ENCODE measurements at regions not wholly inside any gene's neighbourhood (a gene's known extent, or its start where the extent isn't known, plus 50 kb on each side); places are given as distances from the start of the nearest gene placed in this dataset.
"Not testable (repeated sequence)": the region's sequence is repeated elsewhere in the genome, so short reads cannot be mapped to it uniquely, and the experiment has no call there.

GRCh38 chr3:13228584-13228983 is 155.4 kb upstream of the IQSEC1 start:
- Histone ChIP-seq H3K36me3 (replicated peaks; ENCODE audit: insufficient read depth, low read length) (no peaks in the 10 kb centered on the region), H3K4me1 (ENCODE audit: low read length) (no peaks in the 10 kb centered on the region), H3K9me2 (replicated peaks; ENCODE audit: insufficient read depth, low read length) (no peaks in the 10 kb centered on the region), H3F3A (ENCODE audit: insufficient read depth, low read length) (no peaks in the 10 kb centered on the region), H3K27me3 (replicated peaks; ENCODE audit: insufficient read depth, low read length) (no peaks in the 10 kb centered on the region), H3K9ac (ENCODE audit: low read length) (no peak overlapping the region), H2AFZ (ENCODE audit: low read length) (no peak overlapping the region), H3K4me3 (ENCODE audit: low read length) (no peak overlapping the region), H4K20me1 (ENCODE audit: insufficient read depth, low read length) (no peaks in the 10 kb centered on the region), H3K9me3 (replicated peaks; ENCODE audit: insufficient read depth, low read length) (no peaks in the 10 kb centered on the region), H3K79me2 (ENCODE audit: low read length) (no peaks in the 10 kb centered on the region), H3K4me2 (ENCODE audit: low read depth, low read length) (no peak overlapping the region), H3K27ac (ENCODE audit: low read length) (no peak overlapping the region)
- no peak for DNase-seq
- TF ChIP-seq EZH2phosphoT487 (IDR thresholded peaks at IDR 0.05; ENCODE audit: low read length) (no peak), EZH2 (optimal IDR thresholded peaks at IDR 0.05; ENCODE audit: low read depth, low read length) (no peak), CTCF (IDR thresholded peaks at IDR 0.05; ENCODE audit: low read length) (no peak)

GRCh38 chr3:13228169-13228568 is 154.9 kb upstream of the IQSEC1 start:
- not testable (repeated sequence) for H3K27me3 ChIP-seq (replicated peaks; ENCODE audit: insufficient read depth, low read length); H3K9me3 ChIP-seq (replicated peaks; ENCODE audit: insufficient read depth, low read length); H3K79me2 ChIP-seq (ENCODE audit: low read length); H3K36me3 ChIP-seq (replicated peaks; ENCODE audit: insufficient read depth, low read length); H2AFZ ChIP-seq (ENCODE audit: low read length); H3F3A ChIP-seq (ENCODE audit: insufficient read depth, low read length); H4K20me1 ChIP-seq (ENCODE audit: insufficient read depth, low read length); H3K4me1 ChIP-seq (ENCODE audit: low read length); H3K4me2 ChIP-seq (ENCODE audit: low read depth, low read length); H3K9ac ChIP-seq (ENCODE audit: low read length); H3K4me3 ChIP-seq (ENCODE audit: low read length); DNase-seq; H3K9me2 ChIP-seq (replicated peaks; ENCODE audit: insufficient read depth, low read length); H3K27ac ChIP-seq (ENCODE audit: low read length)

DNA sequence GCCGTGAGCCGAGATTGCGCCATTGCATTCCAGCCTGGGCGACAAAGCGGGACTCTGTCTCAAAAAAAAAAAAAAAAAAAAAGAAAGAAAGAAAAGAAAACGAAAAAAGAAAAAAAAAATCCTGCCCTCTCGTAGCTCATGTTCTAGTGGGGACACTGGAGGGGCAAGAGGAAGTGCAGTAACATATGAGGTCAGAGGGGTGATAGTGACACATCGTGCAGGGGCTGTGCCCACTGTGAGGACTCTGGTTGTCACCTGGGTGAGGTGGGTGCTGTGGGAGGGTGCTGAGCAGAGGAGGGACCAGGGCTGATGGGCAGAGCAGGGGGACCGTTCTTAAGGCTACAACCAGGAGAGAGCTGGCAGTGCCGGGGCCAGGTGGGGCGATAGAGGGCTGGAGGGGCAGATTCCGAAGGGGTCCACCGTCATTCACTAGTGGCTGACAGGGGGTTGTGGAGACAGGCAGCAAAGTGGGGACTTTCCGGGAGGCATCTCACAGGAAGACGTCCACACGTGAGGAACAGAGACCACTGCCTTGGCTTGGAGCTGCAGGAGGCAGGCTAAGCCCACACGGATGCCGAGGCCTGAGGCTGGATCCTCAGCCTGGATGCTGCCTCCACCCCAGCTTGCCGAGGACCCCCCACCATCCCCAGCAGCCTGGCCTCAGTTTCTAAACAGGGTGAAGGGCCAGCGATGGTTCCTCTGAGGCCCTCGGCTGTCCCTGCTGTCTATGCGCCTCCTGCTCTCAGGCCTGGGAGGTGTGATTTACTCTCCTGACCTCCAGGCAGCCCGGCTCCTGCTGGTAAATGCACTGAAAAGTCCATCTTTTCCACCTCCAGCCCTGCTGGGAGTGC is 154.3 kb upstream of the IQSEC1 start:
- Histone ChIP-seq H3K4me1 (ENCODE audit: low read length) (no peaks in the 10 kb centered on the region), H3K9ac (ENCODE audit: low read length) (no peak overlapping the region), H4K20me1 (ENCODE audit: insufficient read depth, low read length) (no peaks in the 10 kb centered on the region), H3K4me3 (ENCODE audit: low read length) (no peak overlapping the region), H3F3A (ENCODE audit: insufficient read depth, low read length) (no peaks in the 10 kb centered on the region), H2AFZ (ENCODE audit: low read length) (no peak overlapping the region), H3K9me2 (replicated peaks; ENCODE audit: insufficient read depth, low read length) (no peaks in the 10 kb centered on the region), H3K36me3 (replicated peaks; ENCODE audit: insufficient read depth, low read length) (no peaks in the 10 kb centered on the region), H3K27me3 (replicated peaks; ENCODE audit: insufficient read depth, low read length) (no peaks in the 10 kb centered on the region), H3K9me3 (replicated peaks; ENCODE audit: insufficient read depth, low read length) (no peaks in the 10 kb centered on the region), H3K4me2 (ENCODE audit: low read depth, low read length) (no peak overlapping the region), H3K27ac (ENCODE audit: low read length) (no peak overlapping the region), H3K79me2 (ENCODE audit: low read length) (no peaks in the 10 kb centered on the region)
- TF ChIP-seq EZH2phosphoT487 (IDR thresholded peaks at IDR 0.05; ENCODE audit: low read length) (no peak), CTCF (IDR thresholded peaks at IDR 0.05; ENCODE audit: low read length) (no peak), EZH2 (optimal IDR thresholded peaks at IDR 0.05; ENCODE audit: low read depth, low read length) (no peak)
- DNase-seq = no peak

DNA sequence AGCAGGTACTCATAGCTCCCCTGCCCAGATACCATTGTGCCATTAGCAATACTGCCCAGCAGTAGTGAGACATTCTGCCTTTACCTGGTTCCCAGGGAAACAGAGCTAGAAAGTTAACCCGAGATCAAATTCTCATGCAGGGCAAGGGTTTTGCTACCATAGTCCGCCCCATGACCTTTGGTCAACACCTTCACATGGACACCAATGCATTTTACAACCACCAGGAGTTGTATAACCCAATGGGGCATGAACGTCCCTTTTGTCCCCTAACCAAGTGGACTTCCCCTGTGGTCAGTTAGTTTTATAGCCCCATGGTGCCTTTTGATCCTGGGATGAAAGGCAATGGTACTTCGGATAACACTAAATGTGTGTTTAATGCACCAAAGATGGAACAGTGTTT is 151.7 kb upstream of the IQSEC1 start:
- H3K27ac ChIP-seq (ENCODE audit: low read length) = no peak overlapping the region
- TF ChIP-seq CTCF (IDR thresholded peaks at IDR 0.05; ENCODE audit: low read length) (no peak), EZH2 (optimal IDR thresholded peaks at IDR 0.05; ENCODE audit: low read depth, low read length) (no peak), EZH2phosphoT487 (IDR thresholded peaks at IDR 0.05; ENCODE audit: low read length) (no peak)
- no peaks in the 10 kb centered on the region for H3K79me2 ChIP-seq (ENCODE audit: low read length)
- H3K4me2 ChIP-seq (ENCODE audit: low read depth, low read length) = no peak overlapping the region
- no peaks in the 10 kb centered on the region for H3K27me3 ChIP-seq (replicated peaks; ENCODE audit: insufficient read depth, low read length)
- no peaks in the 10 kb centered on the region for H3K4me1 ChIP-seq (ENCODE audit: low read length)
- no peaks in the 10 kb centered on the region for H4K20me1 ChIP-seq (ENCODE audit: insufficient read depth, low read length)
- H3K9ac ChIP-seq (ENCODE audit: low read length) = no peak overlapping the region
- H3F3A ChIP-seq (ENCODE audit: insufficient read depth, low read length) = no peaks in the 10 kb centered on the region
- H3K9me3 ChIP-seq (replicated peaks; ENCODE audit: insufficient read depth, low read length) = no peaks in the 10 kb centered on the region
- H3K4me3 ChIP-seq (ENCODE audit: low read length) = no peak overlapping the region
- no peak for DNase-seq
- H3K36me3 ChIP-seq (replicated peaks; ENCODE audit: insufficient read depth, low read length) = no peaks in the 10 kb centered on the region
- H2AFZ ChIP-seq (ENCODE audit: low read length) = no peak overlapping the region
- no peaks in the 10 kb centered on the region for H3K9me2 ChIP-seq (replicated peaks; ENCODE audit: insufficient read depth, low read length)
